HG02973 (cell line): ENCODE measurements at regions not wholly inside any gene's neighbourhood (a gene's known extent, or its start where the extent isn't known, plus 50 kb on each side); places are given as distances from the start of the nearest gene placed in this dataset.
"Not testable (repeated sequence)": the region's sequence is repeated elsewhere in the genome, so short reads cannot be mapped to it uniquely, and the experiment has no call there.

ENCODE experiments used
- ATAC-seq: cut with Tn5 transposase; IDR thresholded peaks from one replicate; pipeline ENCODE4 v1.9.1; 2021; ENCODE audit warnings: moderate library complexity; ENCODE audit not compliant: unreplicated experiment

DNA sequence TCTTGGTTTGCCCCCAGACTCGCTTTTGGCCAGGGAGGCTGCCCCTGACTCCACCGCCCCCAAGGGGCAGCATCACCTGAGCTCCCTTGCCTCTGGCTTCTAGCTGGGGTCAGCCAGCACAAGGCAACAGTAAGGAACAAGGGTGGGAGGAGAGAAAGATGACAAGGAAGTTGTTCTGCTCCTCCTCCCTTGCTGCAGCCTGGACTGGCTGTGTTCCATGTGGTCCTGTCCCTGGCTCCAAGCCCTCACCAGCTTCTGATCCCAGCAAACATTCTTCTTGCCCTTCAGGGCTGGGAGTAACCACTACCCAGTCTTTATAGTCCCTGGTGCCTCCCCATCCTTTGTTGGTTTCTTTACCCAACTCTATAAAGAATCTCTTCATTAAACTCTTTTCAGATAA lies 100.3 kb upstream of the SPIN1 start:
- ATAC-seq, result no peak

DNA sequence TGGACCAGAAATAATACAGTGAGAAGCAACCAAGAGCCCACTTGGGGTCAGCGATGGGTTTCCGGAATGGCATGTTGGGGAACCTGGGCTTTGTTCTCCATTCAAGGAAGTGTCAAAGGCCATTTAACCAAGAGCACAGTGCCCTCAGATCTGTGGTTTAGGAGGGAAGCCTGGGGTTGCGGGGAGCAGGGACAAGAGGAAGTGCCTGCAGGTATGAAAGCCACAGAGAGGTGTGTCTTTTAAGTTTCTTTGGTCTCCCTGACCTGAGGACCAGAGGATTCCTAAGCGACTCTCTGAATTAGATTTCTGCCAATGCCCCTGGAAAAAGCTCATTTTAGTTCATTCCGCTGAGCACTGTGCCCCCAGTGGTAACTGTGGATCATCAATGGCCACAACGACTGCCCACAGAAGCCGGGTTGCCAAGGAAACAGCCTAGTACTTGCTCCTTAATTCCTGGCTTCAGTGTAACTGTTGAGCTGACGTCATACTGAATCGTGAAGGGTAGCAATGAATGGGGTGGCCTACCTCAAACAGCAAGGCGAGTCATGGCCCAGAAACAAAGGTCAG lies 107.3 kb upstream of the SPIN1 start:
- ATAC-seq, result no peak

DNA sequence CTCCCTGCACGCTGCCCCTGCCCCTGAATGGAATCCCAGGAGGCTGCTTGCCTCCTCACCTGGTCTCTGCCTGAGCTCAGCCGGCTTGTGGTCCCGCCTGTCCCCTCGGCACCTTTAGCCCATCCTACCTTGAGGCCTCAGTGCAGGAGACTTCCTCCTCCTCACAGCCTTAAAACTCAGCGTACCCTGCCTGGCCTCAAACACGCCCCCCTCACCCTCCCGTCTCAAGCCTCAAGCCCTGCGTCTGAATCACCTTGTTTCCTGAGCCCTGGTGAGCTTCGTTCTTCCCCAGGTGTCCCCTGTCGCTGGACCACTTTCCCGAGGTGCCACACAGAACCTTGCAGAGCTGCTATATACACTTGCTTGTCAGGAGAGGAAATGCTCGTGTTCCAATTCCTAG lies 110.2 kb upstream of the SPIN1 start:
- ATAC-seq, result no peak

GRCh38 chr9:88274078-88274477 lies 114.2 kb upstream of the SPIN1 start:
- no peak for ATAC-seq

- ATAC-seq, result no peak
Measured at GRCh38 chr9:88272986-88273385, 115.3 kb upstream of the SPIN1 start.

DNA sequence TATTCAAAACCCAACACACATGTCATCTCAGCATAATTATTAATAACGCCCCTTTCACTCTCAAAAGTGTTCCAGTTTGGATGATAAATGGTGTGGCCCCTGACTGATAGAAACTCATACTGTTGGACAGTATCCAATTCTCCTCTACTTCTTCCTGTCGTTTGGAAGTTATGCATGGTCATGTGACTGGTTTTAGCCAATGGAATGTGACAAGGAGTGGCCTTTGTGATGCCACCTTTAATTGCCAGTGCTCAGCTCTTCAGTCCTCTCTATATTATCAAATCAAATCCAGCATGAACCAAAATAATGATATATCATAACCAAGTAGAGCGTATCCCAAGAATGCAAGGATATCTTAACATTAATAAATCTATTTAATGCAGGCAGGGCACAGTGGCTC lies 117.8 kb upstream of the SPIN1 start:
- no peak for ATAC-seq

- no peak for ATAC-seq
Measured at GRCh38 chr9:88268886-88269285, 119.4 kb upstream of the SPIN1 start.

DNA sequence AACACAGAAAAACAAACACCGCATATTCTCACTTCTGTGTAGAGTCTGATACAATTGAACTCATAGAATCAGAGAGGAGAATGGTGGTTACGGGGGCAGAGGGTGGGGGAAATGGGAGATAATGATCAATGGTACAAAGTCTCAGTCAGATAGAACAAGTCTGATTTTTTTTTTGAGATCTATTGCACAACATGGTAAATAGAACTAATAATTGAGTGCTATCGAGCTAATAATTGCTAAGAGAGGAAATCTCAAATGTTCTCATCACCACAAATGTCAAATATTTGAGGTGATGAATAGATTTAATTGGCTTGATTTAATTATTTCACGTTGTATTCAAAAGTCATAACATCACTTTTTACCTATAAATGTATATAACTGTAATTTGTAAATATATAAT lies 121.0 kb upstream of the SPIN1 start:
- no peak for ATAC-seq

DNA sequence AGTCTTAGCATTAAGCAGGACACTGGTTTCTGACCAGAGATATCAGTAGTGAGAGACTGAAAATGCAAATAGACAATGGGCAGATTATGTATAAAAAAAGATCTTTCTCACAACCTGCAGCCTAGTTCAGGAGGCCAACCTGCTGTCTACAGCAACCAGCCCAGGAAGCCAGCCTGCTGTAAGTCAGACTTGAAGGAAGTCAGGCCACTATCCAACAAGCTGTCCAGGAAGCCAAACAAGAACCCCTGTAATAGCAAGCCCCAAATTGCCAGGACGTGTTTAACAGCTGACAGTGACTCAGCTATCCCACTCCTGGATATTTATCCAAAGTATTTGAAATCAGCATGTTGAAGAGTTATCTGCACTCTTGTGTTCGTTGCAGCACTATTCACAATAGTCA lies 121.8 kb upstream of the SPIN1 start:
- ATAC-seq, result no peak

GRCh38 chr9:88259001-88259400 lies 120.7 kb upstream of the SPATA31C2 start:
- ATAC-seq, result no peak

DNA sequence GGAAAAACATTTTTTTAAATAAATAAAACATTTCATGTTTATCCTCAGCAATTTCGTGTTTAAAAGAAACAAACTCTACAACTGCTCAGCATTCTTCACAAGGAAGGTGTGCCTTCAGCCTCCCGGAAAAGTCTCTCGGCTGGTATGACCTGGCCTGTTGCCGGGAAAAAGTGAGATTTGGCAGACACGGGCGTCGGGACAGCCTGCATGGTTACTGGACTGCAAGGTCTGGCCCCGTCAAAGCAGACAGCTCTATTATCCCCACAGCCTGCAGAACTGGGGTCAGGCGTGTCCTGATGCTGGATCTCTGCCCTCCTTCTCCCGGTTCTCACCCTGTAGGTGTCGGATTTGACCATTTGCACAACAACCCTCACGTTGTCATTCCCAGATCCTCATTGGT lies 120.3 kb upstream of the SPATA31C2 start:
- ATAC-seq, result no peak

- no peak for ATAC-seq
Measured at GRCh38 chr9:88258024-88258423, 119.7 kb upstream of the SPATA31C2 start.

- no peak for ATAC-seq
Measured at GRCh38 chr9:88256216-88256615, 117.9 kb upstream of the SPATA31C2 start.

- ATAC-seq, result not testable (repeated sequence)
Measured at GRCh38 chr9:88255806-88256205, 117.5 kb upstream of the SPATA31C2 start.

- ATAC-seq, result no peak
Measured at GRCh38 chr9:88251903-88252302, 113.6 kb upstream of the SPATA31C2 start.

DNA sequence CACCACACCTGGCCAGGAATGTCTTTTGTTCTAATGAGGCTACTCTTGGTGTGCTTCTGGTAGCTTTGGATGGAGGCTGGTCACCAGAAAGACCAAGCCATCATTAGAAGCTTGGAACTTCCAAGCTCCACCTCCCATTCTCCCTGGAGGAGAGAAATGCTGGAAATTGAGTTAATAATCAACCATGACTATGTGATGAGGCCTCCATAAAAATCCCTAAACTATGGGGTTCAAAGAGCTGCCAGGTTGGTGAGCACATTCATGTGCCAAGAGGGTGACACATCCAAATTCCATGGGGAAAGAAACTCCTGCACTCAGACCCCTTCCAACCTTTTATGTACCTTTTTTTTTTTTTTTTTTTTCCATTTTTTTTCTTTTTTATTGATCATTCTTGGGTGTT lies 105.5 kb upstream of the SPATA31C2 start:
- no peak for ATAC-seq

DNA sequence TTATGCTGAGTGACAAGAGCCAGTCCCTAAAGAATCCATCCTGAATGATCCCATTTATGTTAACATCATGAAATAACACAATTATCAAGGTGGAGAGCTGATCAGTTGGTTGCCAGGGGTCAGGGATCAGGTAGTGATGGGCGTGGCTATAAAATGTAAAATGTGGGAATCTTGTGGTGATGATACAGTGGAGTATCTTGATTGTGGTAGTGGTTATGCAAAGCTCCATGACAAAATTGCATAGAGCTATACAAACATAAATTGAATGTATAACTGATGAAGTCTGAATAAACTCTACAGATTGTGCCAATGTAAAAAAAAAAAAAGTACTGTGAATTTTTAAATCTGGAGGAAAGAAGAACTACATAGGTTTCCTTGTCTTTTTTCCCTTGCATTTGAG lies 104.6 kb upstream of the SPATA31C2 start:
- ATAC-seq, result no peak

DNA sequence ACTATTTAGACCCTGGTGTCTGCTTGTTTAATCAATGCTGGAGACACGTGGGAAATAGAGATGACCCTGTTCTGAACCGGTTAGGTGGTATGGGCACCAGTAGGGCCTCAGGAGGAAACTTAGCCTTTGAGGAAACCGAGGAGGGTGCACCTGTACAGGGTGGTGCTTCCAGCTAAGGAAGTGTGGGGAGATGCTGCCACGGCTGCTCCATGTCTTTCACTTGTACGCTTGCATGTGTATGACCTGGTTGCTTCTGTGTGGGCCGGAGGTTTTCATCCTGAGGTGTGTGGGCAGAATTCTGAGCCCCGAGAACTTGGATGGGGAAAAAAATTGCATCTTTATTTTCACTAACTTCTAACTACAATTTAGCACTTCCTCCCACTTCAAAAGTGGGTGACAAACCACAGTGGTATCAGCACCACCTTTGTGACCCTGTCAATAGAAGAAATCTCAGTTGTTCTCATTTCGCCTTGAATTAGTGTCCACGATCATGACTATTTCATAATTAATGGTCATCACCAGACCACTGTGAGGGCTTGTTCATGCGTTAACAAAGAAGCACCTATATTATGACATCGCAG lies 99.8 kb upstream of the SPATA31C2 start:
- ATAC-seq, result no peak

DNA sequence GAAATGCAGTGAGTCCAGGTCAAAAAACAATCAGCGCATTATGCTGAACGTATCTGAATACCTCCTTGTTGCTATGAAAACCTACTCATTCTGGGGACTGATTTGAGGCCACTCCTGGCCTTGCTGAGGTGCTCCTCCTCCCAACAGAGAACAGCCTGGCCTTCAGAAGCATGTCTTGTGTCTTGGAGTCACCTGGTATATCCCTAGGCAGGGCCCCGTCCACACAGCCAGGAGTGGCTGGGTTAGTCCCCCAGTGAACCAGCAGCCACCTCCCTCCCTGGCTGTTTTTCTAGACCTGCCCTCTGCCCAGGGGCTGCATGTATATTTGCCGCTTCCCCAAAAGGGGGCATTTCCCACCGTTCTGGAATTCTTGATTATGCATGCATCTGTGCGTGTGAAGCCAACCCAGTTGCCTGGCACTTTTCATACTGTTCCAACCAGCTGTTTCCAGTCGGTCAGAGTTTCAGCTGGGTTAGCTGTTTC lies 99.2 kb upstream of the SPATA31C2 start:
- ATAC-seq, result no peak

DNA sequence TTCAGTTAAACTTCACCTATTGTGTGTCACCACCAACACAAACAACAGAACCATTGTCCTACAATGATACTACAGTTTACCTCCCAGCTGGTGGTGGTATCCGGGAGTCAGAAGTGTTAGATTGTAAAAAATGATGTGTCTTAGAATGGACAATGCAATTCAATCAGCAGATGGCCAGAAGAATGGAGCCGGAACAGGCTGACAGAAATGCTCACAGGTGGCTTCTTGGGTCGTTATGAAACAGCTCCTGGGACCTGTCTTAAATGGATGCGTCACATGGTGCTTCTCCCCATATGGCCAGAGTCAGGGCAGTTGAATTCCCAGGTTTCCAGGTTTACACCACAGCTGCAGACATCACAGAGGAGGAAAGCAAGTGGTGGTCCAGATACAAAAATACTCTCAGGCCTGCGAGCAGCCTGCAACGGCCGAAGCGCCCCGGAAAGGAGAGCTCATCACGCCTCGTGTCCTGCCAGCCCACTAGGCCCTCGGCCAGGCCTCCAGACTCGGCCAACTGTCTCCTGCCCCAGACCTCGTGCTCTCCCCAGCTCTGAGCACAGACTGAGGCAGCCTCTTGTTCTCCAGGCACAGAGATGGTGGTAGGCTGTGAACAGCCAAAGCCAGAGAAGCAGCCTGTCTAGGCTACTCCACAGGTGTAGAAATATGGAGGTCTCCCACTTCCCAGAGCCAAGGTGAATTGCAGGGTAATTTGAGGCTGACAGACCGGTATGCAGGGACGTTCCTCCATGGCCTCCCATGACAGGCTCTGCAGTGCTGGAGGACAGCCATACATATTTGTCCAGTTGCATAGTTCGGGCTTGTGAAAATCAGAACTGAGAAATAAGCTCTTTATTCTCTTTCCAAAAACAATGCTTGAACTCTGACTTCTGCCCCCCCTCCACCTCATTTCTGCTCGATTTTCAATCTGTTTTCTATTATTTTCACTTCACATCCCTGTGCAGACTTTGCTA lies 98.5 kb upstream of the SPATA31C2 start:
- no peak for ATAC-seq

- no peak for ATAC-seq
Measured at GRCh38 chr9:88235615-88236014, 97.3 kb upstream of the SPATA31C2 start.

DNA sequence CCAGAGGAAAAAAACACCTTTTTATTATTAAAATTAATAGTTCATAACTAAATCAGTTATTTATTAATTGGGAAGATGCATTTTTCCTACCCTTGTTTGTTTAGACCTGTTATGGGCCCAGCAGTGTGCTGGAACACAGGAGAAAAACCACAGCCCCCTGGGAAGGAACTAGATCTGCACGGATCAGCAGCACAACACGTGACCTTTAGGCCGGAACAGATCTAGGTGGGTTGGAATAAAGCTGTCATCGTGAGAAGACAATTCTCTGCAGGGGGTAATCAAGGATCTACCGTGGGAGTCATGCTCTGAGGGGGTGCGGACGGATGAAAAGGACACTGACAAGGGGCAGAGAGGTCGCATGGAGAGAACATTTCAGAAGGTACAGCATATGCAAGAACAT lies 95.8 kb upstream of the SPATA31C2 start:
- ATAC-seq, result no peak
